Spleen (tissue), 11 donors: ENCODE measurements at regions not wholly inside any gene's neighbourhood (a gene's known extent, or its start where the extent isn't known, plus 50 kb on each side); places are given as distances from the start of the nearest gene placed in this dataset.
A peak's percentile ranks its signal among the peaks of the same experiment; 100 is the strongest.

Experiments used
- DNase-seq: peaks from one replicate; pipeline ENCODE4 v3.0.0-alpha.2; 2020
- H3K27ac ChIP-seq, 8 donors: fragments of 200-600 bp; sonication (generic) in 7 of 8; 1 replicate in 4 of 8; 2 replicates in 4 of 8; pipeline versions ENCODE4 v1.5.0 to v1.8.0; 2016 to 2021; ENCODE audit warnings: inconsistent platforms in 4 of 8, mild to moderate bottlenecking in 4 of 8, moderate library complexity in 1 of 8
- H3K27me3 ChIP-seq, 7 donors: fragments of 200-600 bp; sonication (generic) in 6 of 7; replicated peaks in 1 of 7; 1 replicate in 4 of 7; 2 replicates in 3 of 7; pipeline versions ENCODE4 v1.5.0 to v1.8.0; 2016 to 2021; ENCODE audit warnings: inconsistent platforms in 3 of 7, mild to moderate bottlenecking in 1 of 7
- H3K36me3 ChIP-seq, 6 donors: fragments of 200-600 bp; sonication (generic) in 5 of 6; 1 replicate in 4 of 6; 2 replicates in 2 of 6; pipeline versions ENCODE4 v1.5.0 to v1.8.0; 2016 to 2021; ENCODE audit warnings: inconsistent platforms in 2 of 6
- H3K4me1 ChIP-seq, 6 donors: fragments of 200-600 bp; sonication (generic) in 5 of 6; 1 replicate in 3 of 6; 2 replicates in 3 of 6; pipeline versions ENCODE4 v1.5.0 to v1.8.0; 2016 to 2021; ENCODE audit warnings: inconsistent platforms in 3 of 6
- H3K4me3 ChIP-seq, 8 donors: fragments of 200-600 bp; sonication (generic) in 7 of 8; 1 replicate in 4 of 8; 2 replicates in 4 of 8; pipeline versions ENCODE4 v1.5.0 to v1.8.0; 2016 to 2021; ENCODE audit warnings: inconsistent platforms in 4 of 8, mild to moderate bottlenecking in 4 of 8, moderate library complexity in 2 of 8
- H3K9me3 ChIP-seq, 8 donors: fragments of 200-600 bp; sonication (generic) in 7 of 8; 1 replicate in 4 of 8; 2 replicates in 4 of 8; pipeline versions ENCODE4 v1.5.0 to v1.8.0; 2016 to 2021; ENCODE audit warnings: inconsistent platforms in 4 of 8
- POLR2A ChIP-seq, 3 donors: fragments of 450-650 bp; IDR thresholded peaks; one replicate each; pipeline ENCODE4 v1.5.1; 2017; ENCODE audit warnings: antibody characterized with exemption in 3 of 3, mild to moderate bottlenecking in 1 of 3
- POLR2AphosphoS5 ChIP-seq, 3 donors: sonication (generic); formaldehyde crosslinking; IDR thresholded peaks; one replicate each; pipeline ENCODE4 v1.5.1; 2017; ENCODE audit warnings: antibody characterized with exemption in 3 of 3
- WGBS, 5 donors: extraction: QIAGEN DNeasy Blood & Tissue Kit in 3 of 5; methylation state at CpG; one replicate each; pipeline versions ENCODE4 v1.1.5 to v1.1.7; 2013 to 2018; 5-methylcytosine and 5-hydroxymethylcytosine counted together
- intact Hi-C: fragments of 100-400 bp; cut with DNase I; formaldehyde crosslinking; loops from one replicate; pipeline ENCODE4 v1.15.0; 2023; ENCODE audit warnings: low total_unique reads
- TF ChIP-seq, protein P1 (sequence below), 11 experiments: fragments of 200-600 bp in 7 of 11; fragments of 450-650 bp in 4 of 11; sonication (generic) in 4 of 11; IDR thresholded peaks in 8 of 11; conservative IDR thresholded peaks in 3 of 11; 1 replicate in 7 of 11; 2 replicates in 4 of 11; pipeline versions ENCODE4 v1.4.0 to v1.8.0; 2016 to 2021; ENCODE audit warnings: antibody characterized with exemption in 11 of 11, inconsistent platforms in 4 of 11, mild to moderate bottlenecking in 1 of 11
- donor health status: healthy with polysubstance abuse.
- donor health status: DM: no; HTN: no; CAD: no; lungs with moderate emphysema.
- donor health status: DM: no; HTN: no; CAD: no.
- donor health status: Bipolar disorder and iron deficiency.
- donor health status: healthy.
- donor health status: DM: no; HTN: no; CAD: no.
- donor health status: DM: yes; HTN: yes; CAD: no.

DNA sequence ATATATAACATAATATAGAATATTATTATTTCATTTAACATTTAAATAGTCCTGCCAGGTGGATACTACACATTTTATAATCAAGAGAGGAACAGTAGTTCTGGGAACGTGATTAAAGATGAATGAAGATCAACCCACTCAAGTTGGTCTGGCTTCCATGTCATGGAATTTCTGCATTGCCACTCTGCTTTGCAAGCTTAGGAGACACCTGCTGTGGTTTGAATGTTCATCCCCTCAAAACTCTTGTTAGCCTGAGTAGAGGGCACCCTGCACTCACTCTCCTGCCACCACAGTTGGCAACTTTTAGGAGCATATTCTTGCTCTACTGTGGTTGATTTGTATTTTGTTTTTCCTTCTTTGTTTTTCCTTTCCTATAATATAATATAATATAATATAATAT lies 153.2 kb downstream of the GLUL start:
- peaks cover 0 to 7% (median 0%) of the 10 kb centered on the region in 7 donors for H3K27me3 ChIP-seq
- no peak for DNase-seq
- intact Hi-C loops, result no loop called here
- whole genome bisulfite sequencing, 5 donors, result 86 to 97% (median 91%) methylated on average over 1 of the region's 1 CpG
- TF ChIP-seq, protein P1, sequence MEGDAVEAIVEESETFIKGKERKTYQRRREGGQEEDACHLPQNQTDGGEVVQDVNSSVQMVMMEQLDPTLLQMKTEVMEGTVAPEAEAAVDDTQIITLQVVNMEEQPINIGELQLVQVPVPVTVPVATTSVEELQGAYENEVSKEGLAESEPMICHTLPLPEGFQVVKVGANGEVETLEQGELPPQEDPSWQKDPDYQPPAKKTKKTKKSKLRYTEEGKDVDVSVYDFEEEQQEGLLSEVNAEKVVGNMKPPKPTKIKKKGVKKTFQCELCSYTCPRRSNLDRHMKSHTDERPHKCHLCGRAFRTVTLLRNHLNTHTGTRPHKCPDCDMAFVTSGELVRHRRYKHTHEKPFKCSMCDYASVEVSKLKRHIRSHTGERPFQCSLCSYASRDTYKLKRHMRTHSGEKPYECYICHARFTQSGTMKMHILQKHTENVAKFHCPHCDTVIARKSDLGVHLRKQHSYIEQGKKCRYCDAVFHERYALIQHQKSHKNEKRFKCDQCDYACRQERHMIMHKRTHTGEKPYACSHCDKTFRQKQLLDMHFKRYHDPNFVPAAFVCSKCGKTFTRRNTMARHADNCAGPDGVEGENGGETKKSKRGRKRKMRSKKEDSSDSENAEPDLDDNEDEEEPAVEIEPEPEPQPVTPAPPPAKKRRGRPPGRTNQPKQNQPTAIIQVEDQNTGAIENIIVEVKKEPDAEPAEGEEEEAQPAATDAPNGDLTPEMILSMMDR (IDR thresholded peaks at IDR 0.05 in 8 of 11, conservative IDR thresholded peaks at IDR 0.05 in 3 of 11), result no peak
- TF ChIP-seq POLR2A (IDR thresholded peaks at IDR 0.05) (no peak), POLR2AphosphoS5 (IDR thresholded peaks at IDR 0.05) (no peak)
- H3K4me3 ChIP-seq, result no peak overlapping the region
- H3K36me3 ChIP-seq, result no peaks in the 10 kb centered on the region
- H3K27ac ChIP-seq, result no peak overlapping the region
- no peaks in the 10 kb centered on the region for H3K9me3 ChIP-seq
- peaks cover 0 to 14% (median 0%) of the 10 kb centered on the region in 6 donors for H3K4me1 ChIP-seq

GRCh38 chr1:182237329-182237728 lies 154.3 kb downstream of the GLUL start:
- WGBS, 5 donors, result 86 to 94% (median 93%) methylated on average over 3 of the region's 3 CpGs
- intact Hi-C loops, result no loop called here
- no peaks in the 10 kb centered on the region for H3K9me3 ChIP-seq
- H3K27me3 ChIP-seq, result peaks cover 0 to 6% (median 0%) of the 10 kb centered on the region in 7 donors
- peaks cover 0 to 14% (median 0%) of the 10 kb centered on the region in 6 donors for H3K4me1 ChIP-seq
- H3K36me3 ChIP-seq, result no peaks in the 10 kb centered on the region
- TF ChIP-seq, protein P1 (IDR thresholded peaks at IDR 0.05 in 8 of 11, conservative IDR thresholded peaks at IDR 0.05 in 3 of 11), result no peak
- TF ChIP-seq POLR2AphosphoS5 (IDR thresholded peaks at IDR 0.05) (no peak), POLR2A (IDR thresholded peaks at IDR 0.05) (no peak)
- no peak overlapping the region for H3K27ac ChIP-seq
- DNase-seq, result no peak
- H3K4me3 ChIP-seq, result no peak overlapping the region

DNA sequence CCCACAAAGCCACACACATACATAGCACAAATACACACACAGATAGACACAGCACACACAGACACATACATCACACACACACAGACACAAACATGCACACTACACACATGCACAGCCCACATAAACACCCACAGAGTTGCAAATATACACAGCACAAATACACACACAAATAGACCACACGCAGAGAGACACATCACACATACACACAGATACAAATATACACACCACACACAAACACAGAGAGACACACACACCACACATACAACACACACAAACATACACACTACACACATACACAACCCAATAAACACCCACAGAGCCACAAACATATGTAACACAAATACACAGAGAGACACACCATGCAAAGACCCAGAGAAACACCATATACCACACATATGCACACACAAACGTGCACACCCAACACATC lies 154.9 kb downstream of the GLUL start:
- Histone ChIP-seq H3K9me3 (no peaks in the 10 kb centered on the region), H3K4me1 (peaks cover 0 to 14% (median 0%) of the 10 kb centered on the region in 6 donors), H3K27ac (no peak overlapping the region), H3K36me3 (no peaks in the 10 kb centered on the region), H3K4me3 (no peak overlapping the region), H3K27me3 (no peaks in the 10 kb centered on the region)
- WGBS, 5 donors, result 81 to 100% (median 94%) methylated on average over 2 of the region's 2 CpGs
- DNase-seq, result no peak
- intact Hi-C loops, result no loop called here
- TF ChIP-seq, protein P1 (IDR thresholded peaks at IDR 0.05 in 8 of 11, conservative IDR thresholded peaks at IDR 0.05 in 3 of 11), result no peak
- TF ChIP-seq POLR2AphosphoS5 (IDR thresholded peaks at IDR 0.05) (no peak), POLR2A (IDR thresholded peaks at IDR 0.05) (no peak)

DNA sequence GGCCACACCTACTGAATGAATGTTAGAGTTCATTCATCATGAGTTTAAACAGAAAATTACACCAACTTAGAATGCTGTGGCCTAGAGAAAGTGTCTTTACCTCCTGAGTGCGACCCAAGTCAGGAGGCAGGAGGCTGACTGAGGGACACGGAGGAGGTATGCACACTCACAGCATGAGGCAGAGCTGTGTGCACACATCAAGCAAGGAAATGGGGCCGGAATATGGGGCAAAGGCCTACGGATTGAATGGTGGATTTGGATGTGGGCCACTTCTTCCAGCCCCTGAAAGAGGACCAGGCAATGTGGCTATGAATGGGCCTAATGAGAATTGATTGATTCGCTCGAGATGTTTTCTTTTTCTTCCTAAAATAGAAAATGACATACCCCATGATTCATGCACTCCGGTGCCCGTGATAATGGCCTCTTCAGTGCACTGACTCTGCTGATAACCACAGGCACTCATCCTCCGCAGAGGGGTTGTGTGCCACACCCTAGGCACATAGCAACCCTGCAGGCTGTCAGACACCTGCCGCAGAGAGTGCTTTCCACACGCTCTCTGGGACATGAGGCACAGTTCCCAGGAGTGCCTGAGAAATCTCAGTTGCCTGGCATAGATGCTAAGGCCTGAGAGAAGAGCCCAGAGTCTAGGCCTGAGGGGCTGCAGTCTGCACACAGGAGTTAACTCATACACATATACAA lies 155.5 kb downstream of the GLUL start:
- TF ChIP-seq, protein P1 (IDR thresholded peaks at IDR 0.05 in 8 of 11, conservative IDR thresholded peaks at IDR 0.05 in 3 of 11), result no peak
- TF ChIP-seq POLR2AphosphoS5 (IDR thresholded peaks at IDR 0.05) (no peak), POLR2A (IDR thresholded peaks at IDR 0.05) (no peak)
- no peaks in the 10 kb centered on the region for H3K9me3 ChIP-seq
- peaks cover 0 to 14% (median 0%) of the 10 kb centered on the region in 6 donors for H3K4me1 ChIP-seq
- intact Hi-C loops, result no loop called here
- peak overlapping the region in 4 of 8 donors; percentile 9 to 79 (median 62) for H3K27ac ChIP-seq
- no peaks in the 10 kb centered on the region for H3K36me3 ChIP-seq
- H3K27me3 ChIP-seq, result no peaks in the 10 kb centered on the region
- no peak for DNase-seq
- H3K4me3 ChIP-seq, result peak overlapping the region in 1 of 8 donors; percentile 43
- WGBS, 5 donors, result 80 to 94% (median 93%) methylated on average over 11 of the region's 11 CpGs
